A673 (cell line): ENCODE measurements at regions not wholly inside any gene's neighbourhood (a gene's known extent, or its start where the extent isn't known, plus 50 kb on each side); places are given as distances from the start of the nearest gene placed in this dataset.

ENCODE experiments used
- CTCF ChIP-seq: fragments of 300-800, 200-600 bp; sonication (generic); conservative IDR thresholded peaks from 2 replicates; pipeline ENCODE4 v1.5.1; 2017; ENCODE audit warnings: low read depth, mild to moderate bottlenecking, antibody characterized with exemption, low read length, moderate library complexity, mixed read lengths
- EZH2 ChIP-seq: fragments of 200-600 bp; sonication (generic); IDR thresholded peaks from 2 replicates; pipeline ENCODE4 v1.6.1; 2017; ENCODE audit warnings: borderline replicate concordance, low read depth, mild to moderate bottlenecking, mixed read lengths, antibody characterized with exemption, low read length; ENCODE audit not compliant: poor library complexity, severe bottlenecking

GRCh38 chr15:99511866-99512661, 53.7 kb upstream of the MEF2A start:
- no peak for TF ChIP-seq CTCF
- no peak for TF ChIP-seq EZH2
